B cell (primary cell): ENCODE measurements at regions not wholly inside any gene's neighbourhood (a gene's known extent, or its start where the extent isn't known, plus 50 kb on each side); places are given as distances from the start of the nearest gene placed in this dataset.

Experiments
- ATAC-seq: fragments of 200-7000 bp; cut with Tn5 transposase; one replicate; pipeline ENCODE4 v1.10.0; 2021; ENCODE audit warnings: low read depth, mild to moderate bottlenecking, moderate number of reproducible peaks, moderate library complexity
- CTCF ChIA-PET: fragments of 350-600 bp; sonication (Branson Sonifier 250); formaldehyde crosslinking; loops from one replicate; lab custom pipeline; 2021; ENCODE audit warnings: antibody characterized with exemption, inconsistent platforms; lab: Charles Lee
- POLR2A ChIA-PET: fragments of 350-600 bp; sonication (Branson Sonifier 250); formaldehyde crosslinking; loops from one replicate; lab custom pipeline; 2021; ENCODE audit warnings: antibody characterized with exemption; lab: Charles Lee
- DNase-seq: peaks from one replicate; pipeline ENCODE4 v3.0.0; 2013
- H2AFZ ChIP-seq: 2 replicates; pipeline ENCODE4 v1.6.1; 2012; ENCODE audit warnings: mild to moderate bottlenecking, low read depth, low read length; ENCODE audit not compliant: insufficient read depth, poor library complexity, severe bottlenecking
- H3K27ac ChIP-seq, 2 donors: 1 replicate in 1 of 2; 2 replicates in 1 of 2; pipeline ENCODE4 v1.5.1; 2012 to 2013; ENCODE audit warnings: low read length in 2 of 2, mild to moderate bottlenecking in 2 of 2, moderate library complexity in 1 of 2
- H3K27me3 ChIP-seq, 4 experiments: fragments of 200-600 bp in 1 of 4; sonication (generic) in 1 of 4; replicated peaks in 1 of 4; 1 replicate in 2 of 4; 2 replicates in 2 of 4; pipeline versions ENCODE4 v1.6.1 to v1.7.0; 2013 to 2016; ENCODE audit warnings: low read length in 3 of 4, mild to moderate bottlenecking in 2 of 4, mixed read lengths in 1 of 4, moderate library complexity in 1 of 4; ENCODE audit not compliant: insufficient read depth in 4 of 4, control insufficient read depth in 3 of 4; ENCODE audit errors: control extremely low read depth in 1 of 4
- H3K36me3 ChIP-seq, 2 experiments: replicated peaks in 1 of 2; 1 replicate in 1 of 2; 2 replicates in 1 of 2; pipeline versions ENCODE4 v1.6.1 to v1.7.1; 2013; ENCODE audit warnings: low read length in 1 of 2; ENCODE audit not compliant: insufficient read depth in 2 of 2, control insufficient read depth in 1 of 2; ENCODE audit errors: control extremely low read depth in 1 of 2, extremely low read depth in 1 of 2
- H3K4me1 ChIP-seq, 2 donors: fragments of 200-600 bp in 1 of 2; sonication (generic) in 1 of 2; 1 replicate in 1 of 2; 2 replicates in 1 of 2; pipeline versions ENCODE4 v1.5.1 to v1.6.1; 2013 to 2017; ENCODE audit warnings: low read length in 2 of 2; ENCODE audit not compliant: control insufficient read depth in 2 of 2, insufficient read depth in 2 of 2
- H3K4me2 ChIP-seq: replicated peaks from 2 replicates; pipeline ENCODE3; 2012; ENCODE audit warnings: mild to moderate bottlenecking, low read depth, low read length; ENCODE audit not compliant: poor library complexity, severe bottlenecking
- H3K4me3 ChIP-seq, 5 experiments: fragments of 200-600 bp in 1 of 5; sonication (generic) in 1 of 5; 1 replicate in 3 of 5; 2 replicates in 2 of 5; pipeline versions ENCODE4 v1.5.1 to v1.7.0; 2011 to 2016; ENCODE audit warnings: low read length in 4 of 5, mild to moderate bottlenecking in 4 of 5, low read depth in 2 of 5, control low read depth in 1 of 5, moderate library complexity in 1 of 5; ENCODE audit not compliant: insufficient read depth in 1 of 5; ENCODE audit errors: control extremely low read depth in 1 of 5, extremely low read depth in 1 of 5
- H3K79me2 ChIP-seq: fragments of 200-600 bp; sonication (generic); one replicate; pipeline ENCODE4 v1.6.0; 2016; ENCODE audit warnings: low read length; ENCODE audit not compliant: control insufficient read depth, insufficient read depth
- H3K9ac ChIP-seq: fragments of 200-600 bp; sonication (generic); 2 replicates; pipeline ENCODE4 v1.6.1; 2017; ENCODE audit warnings: mild to moderate bottlenecking, low read length, moderate library complexity
- H3K9me3 ChIP-seq, 3 donors: one replicate each; pipeline versions ENCODE4 v1.6.1 to v1.7.1; 2013; ENCODE audit warnings: low read length in 2 of 3; ENCODE audit not compliant: control insufficient read depth in 2 of 3, insufficient read depth in 1 of 3; ENCODE audit errors: control extremely low read depth in 1 of 3
- H4K20me1 ChIP-seq: 2 replicates; pipeline ENCODE4 v1.6.0; 2012; ENCODE audit warnings: mild to moderate bottlenecking, low read length; ENCODE audit not compliant: insufficient read depth, control insufficient read depth, poor library complexity, severe bottlenecking
- H3K27ac Mint-ChIP-seq: one replicate; pipeline ENCODE4 v1.8.0; 2021; ENCODE audit warnings: mixed read lengths
- H3K27me3 Mint-ChIP-seq: one replicate; pipeline ENCODE4 v1.8.0; 2021; ENCODE audit warnings: mixed read lengths
- H3K4me1 Mint-ChIP-seq: one replicate; pipeline ENCODE4 v1.8.0; 2021; ENCODE audit warnings: mixed read lengths
- H3K4me3 Mint-ChIP-seq: one replicate; pipeline ENCODE4 v1.8.0; 2021; ENCODE audit warnings: mixed read lengths
- H3K9me3 Mint-ChIP-seq: one replicate; pipeline ENCODE4 v1.8.0; 2022; ENCODE audit warnings: mixed read lengths; ENCODE audit not compliant: insufficient read depth
- EZH2 ChIP-seq: IDR thresholded peaks from 2 replicates; pipeline ENCODE4 v1.6.1; 2012; ENCODE audit warnings: borderline replicate concordance, low read depth, mild to moderate bottlenecking, moderate library complexity, low read length; ENCODE audit not compliant: insufficient read depth, poor library complexity, severe bottlenecking
- WGBS: methylation state at CpG from one replicate; pipeline ENCODE4 v1.1.5; 2013; ENCODE audit warnings: missing lambda C conversion rate; ENCODE audit not compliant: insufficient coverage; 5-methylcytosine and 5-hydroxymethylcytosine counted together
- intact Hi-C: fragments of 100-400 bp; cut with micrococcal nuclease; formaldehyde crosslinking; loops from one replicate; pipeline ENCODE4 v1.10.0; 2022
- TF ChIP-seq, protein P1 (sequence below): fragments of 200-600 bp; IDR thresholded peaks from one replicate; pipeline ENCODE4 v1.8.0; 2022; ENCODE audit warnings: antibody characterized with exemption, mild to moderate bottlenecking

DNA sequence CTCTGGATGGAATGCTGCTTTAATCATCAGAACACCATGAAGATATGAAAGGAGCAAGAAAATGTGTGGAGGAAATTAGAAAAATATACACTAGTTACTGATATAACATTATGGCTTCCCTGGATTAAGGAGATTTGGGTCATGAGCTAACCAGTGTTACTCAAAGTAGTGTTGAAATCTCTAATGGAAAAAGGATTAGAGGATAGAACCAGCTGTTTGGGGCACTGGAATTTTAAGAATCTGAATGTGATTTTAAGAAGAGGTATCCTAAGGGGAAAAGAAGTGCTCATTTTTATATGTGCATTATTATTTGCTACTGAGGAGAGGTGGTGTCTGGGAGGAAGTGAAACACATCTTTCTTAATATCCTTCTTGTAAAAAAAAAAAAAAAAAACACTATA lies 164.1 kb upstream of the PPARGC1A start:
- H4K20me1 ChIP-seq = no peaks in the 10 kb centered on the region
- no peak overlapping the region for H3K4me2 ChIP-seq
- H2AFZ ChIP-seq = no peak overlapping the region
- H3K36me3 ChIP-seq = no peaks in the 10 kb centered on the region
- H3K4me3 ChIP-seq = no peak overlapping the region
- DNase-seq (no peak), ATAC-seq (no peak)
- H3K79me2 ChIP-seq = no peaks in the 10 kb centered on the region
- H3K27ac ChIP-seq = no peak overlapping the region
- no peaks in the 10 kb centered on the region for H3K4me1 ChIP-seq
- ChIA-PET CTCF (no interaction called here), POLR2A (no interaction called here)
- Mint-ChIP-seq H3K27me3 (no peaks in the 10 kb centered on the region), H3K9me3 (peaks cover 2% of the 10 kb centered on the region), H3K27ac (no peak overlapping the region), H3K4me3 (no peak overlapping the region), H3K4me1 (no peaks in the 10 kb centered on the region)
- TF ChIP-seq, protein P1, sequence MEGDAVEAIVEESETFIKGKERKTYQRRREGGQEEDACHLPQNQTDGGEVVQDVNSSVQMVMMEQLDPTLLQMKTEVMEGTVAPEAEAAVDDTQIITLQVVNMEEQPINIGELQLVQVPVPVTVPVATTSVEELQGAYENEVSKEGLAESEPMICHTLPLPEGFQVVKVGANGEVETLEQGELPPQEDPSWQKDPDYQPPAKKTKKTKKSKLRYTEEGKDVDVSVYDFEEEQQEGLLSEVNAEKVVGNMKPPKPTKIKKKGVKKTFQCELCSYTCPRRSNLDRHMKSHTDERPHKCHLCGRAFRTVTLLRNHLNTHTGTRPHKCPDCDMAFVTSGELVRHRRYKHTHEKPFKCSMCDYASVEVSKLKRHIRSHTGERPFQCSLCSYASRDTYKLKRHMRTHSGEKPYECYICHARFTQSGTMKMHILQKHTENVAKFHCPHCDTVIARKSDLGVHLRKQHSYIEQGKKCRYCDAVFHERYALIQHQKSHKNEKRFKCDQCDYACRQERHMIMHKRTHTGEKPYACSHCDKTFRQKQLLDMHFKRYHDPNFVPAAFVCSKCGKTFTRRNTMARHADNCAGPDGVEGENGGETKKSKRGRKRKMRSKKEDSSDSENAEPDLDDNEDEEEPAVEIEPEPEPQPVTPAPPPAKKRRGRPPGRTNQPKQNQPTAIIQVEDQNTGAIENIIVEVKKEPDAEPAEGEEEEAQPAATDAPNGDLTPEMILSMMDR = no peak
- no peak for TF ChIP-seq EZH2
- peaks cover 0 to 4% (median 1%) of the 10 kb centered on the region in 3 donors for H3K9me3 ChIP-seq
- H3K9ac ChIP-seq = no peak overlapping the region
- no peaks in the 10 kb centered on the region for H3K27me3 ChIP-seq
- intact Hi-C loops = no loop called here

DNA sequence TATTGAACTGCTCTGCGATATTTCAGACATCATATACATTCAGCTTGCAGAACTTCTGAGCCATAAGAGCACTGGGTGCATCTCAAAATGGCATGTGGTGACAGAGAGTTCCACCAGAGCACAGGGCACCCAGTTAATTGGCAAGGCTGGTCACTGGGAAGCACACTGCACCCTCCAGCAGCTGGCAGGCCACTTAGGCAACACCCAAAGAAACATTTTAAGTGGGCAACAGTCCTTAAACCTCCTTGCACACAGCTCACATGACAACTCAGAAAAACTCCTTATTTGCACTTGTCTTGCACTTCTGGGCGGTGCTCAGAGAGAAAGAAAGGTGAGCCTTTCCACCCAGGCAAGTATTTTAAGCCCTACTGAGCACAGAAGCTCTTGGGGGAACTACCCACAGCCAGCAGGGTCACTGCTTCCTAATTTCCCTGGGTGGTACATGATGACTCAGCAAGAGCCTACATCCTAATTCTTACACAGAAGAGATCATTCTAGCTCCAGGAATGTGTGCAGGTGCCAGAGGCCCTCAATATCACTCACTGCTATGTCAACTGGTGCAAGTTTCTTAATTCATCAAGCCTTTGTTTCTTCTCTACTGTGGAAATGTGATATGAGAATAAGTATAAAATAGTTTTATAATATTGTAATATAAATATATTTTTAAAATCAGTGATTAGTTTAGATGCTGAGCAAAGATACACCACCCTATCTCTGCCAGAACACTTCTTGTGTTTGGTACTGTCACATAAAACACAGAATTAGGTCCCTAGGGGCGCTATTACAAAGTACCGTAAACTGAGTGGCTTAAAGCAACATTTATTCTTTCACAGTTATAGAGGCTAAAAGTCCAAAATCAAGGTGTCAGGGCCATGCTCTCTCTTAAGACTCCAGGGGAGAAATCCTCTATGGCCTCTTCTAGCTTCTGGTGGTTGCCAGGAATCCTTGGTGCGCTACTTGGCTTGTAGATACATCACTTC lies 155.1 kb upstream of the PPARGC1A start:
- Histone ChIP-seq H3K27me3 (no peaks in the 10 kb centered on the region), H3K4me2 (no peak overlapping the region), H3K79me2 (no peaks in the 10 kb centered on the region), H3K4me3 (no peak overlapping the region), H3K36me3 (no peaks in the 10 kb centered on the region), H4K20me1 (no peaks in the 10 kb centered on the region), H3K9me3 (peaks cover 0 to 3% (median 2%) of the 10 kb centered on the region in 3 donors), H2AFZ (no peak overlapping the region), H3K27ac (no peak overlapping the region), H3K9ac (no peak overlapping the region), H3K4me1 (no peaks in the 10 kb centered on the region)
- Mint-ChIP-seq H3K4me3 (no peak overlapping the region), H3K27me3 (no peaks in the 10 kb centered on the region), H3K9me3 (peaks cover 7% of the 10 kb centered on the region), H3K27ac (no peak overlapping the region), H3K4me1 (no peaks in the 10 kb centered on the region)
- TF ChIP-seq, protein P1 = no peak
- TF ChIP-seq EZH2 = no peak
- intact Hi-C loops = no loop called here
- no peak for ATAC-seq
- no peak for DNase-seq
- POLR2A ChIA-PET = no interaction called here
- WGBS = 87% methylated on average over 5 of the region's 5 CpGs
- CTCF ChIA-PET = no interaction called here
